Sigmoid colon (tissue), 4 donors: ENCODE measurements at regions not wholly inside any gene's neighbourhood (a gene's known extent, or its start where the extent isn't known, plus 50 kb on each side); places are given as distances from the start of the nearest gene placed in this dataset.

Source experiments
- CTCF ChIP-seq, 4 experiments: fragments of 450-650 bp in 3 of 4; fragments of 200-600 bp in 1 of 4; IDR thresholded peaks; one replicate each; pipeline ENCODE4 v1.5.1; 2016 to 2019; ENCODE audit warnings: antibody characterized with exemption in 4 of 4, mild to moderate bottlenecking in 3 of 4, moderate library complexity in 2 of 4
- POLR2A ChIP-seq, 2 donors: fragments of 450-650 bp; IDR thresholded peaks; one replicate each; pipeline ENCODE4 v1.6.1; 2016; ENCODE audit warnings: antibody characterized with exemption in 2 of 2, mild to moderate bottlenecking in 2 of 2, moderate library complexity in 2 of 2
- POLR2AphosphoS5 ChIP-seq, 4 donors: sonication (generic); formaldehyde crosslinking; IDR thresholded peaks; one replicate each; pipeline ENCODE4 v1.6.1; 2017; ENCODE audit warnings: antibody characterized with exemption in 4 of 4

GRCh38 chr16:76796416-76796815 lies 394.6 kb upstream of the MON1B start:
- TF ChIP-seq CTCF (IDR thresholded peaks at IDR 0.05) (no peak), POLR2AphosphoS5 (IDR thresholded peaks at IDR 0.05) (no peak), POLR2A (IDR thresholded peaks at IDR 0.05) (no peak)
